Muscle of leg (tissue), 3 donors: ENCODE measurements at regions not wholly inside any gene's neighbourhood (a gene's known extent, or its start where the extent isn't known, plus 50 kb on each side); places are given as distances from the start of the nearest gene placed in this dataset.

ENCODE experiments used
- DNase-seq: peaks from one replicate; pipeline ENCODE4 v3.0.0; 2013
- H3K27ac ChIP-seq: one replicate; pipeline ENCODE4 v1.5.1; 2013; ENCODE audit warnings: mild to moderate bottlenecking, low read length, control low read depth
- H3K27me3 ChIP-seq: one replicate; pipeline ENCODE4 v1.6.1; 2013; ENCODE audit warnings: low read length; ENCODE audit not compliant: control insufficient read depth, insufficient read depth
- H3K36me3 ChIP-seq: one replicate; pipeline ENCODE4 v1.6.1; 2013; ENCODE audit warnings: low read length; ENCODE audit not compliant: control insufficient read depth, insufficient read depth
- H3K4me1 ChIP-seq: one replicate; pipeline ENCODE4 v1.6.1; 2013; ENCODE audit warnings: low read length; ENCODE audit not compliant: control insufficient read depth, insufficient read depth
- H3K4me3 ChIP-seq: one replicate; pipeline ENCODE4 v1.5.1; 2013; ENCODE audit warnings: low read length, control low read depth
- H3K9me3 ChIP-seq: replicated peaks from 2 replicates; pipeline ENCODE4 v1.6.1; 2013; ENCODE audit warnings: low read depth, low read length; ENCODE audit not compliant: control insufficient read depth
- WGBS: methylation state at CpG from one replicate; pipeline ENCODE4 v1.1.5; 2013; ENCODE audit warnings: missing lambda C conversion rate; ENCODE audit not compliant: insufficient coverage; 5-methylcytosine and 5-hydroxymethylcytosine counted together

DNA sequence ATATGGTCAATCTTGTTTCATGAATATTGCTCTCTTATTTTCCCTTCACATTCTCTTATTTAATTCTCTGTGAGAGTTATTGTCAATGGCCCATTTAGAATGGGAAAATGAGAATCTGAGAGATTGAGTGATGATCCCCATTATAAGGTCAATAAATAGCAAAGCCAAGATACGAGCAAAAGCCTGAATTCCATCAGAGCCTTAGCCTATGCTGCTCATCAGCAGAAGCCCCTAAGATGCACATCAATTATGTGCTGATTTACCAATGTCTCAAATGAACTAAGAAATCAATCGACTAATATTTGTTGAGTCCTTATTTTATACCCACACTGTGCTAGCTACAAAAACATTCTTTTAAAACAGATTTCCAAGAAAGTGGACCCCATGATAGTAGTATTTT is 330.8 kb upstream of the DDI1 start:
- 86% methylated on average over 1 of the region's 2 CpGs for WGBS
- Histone ChIP-seq H3K9me3 (no peaks in the 10 kb centered on the region), H3K27ac (no peak overlapping the region), H3K27me3 (no peaks in the 10 kb centered on the region), H3K36me3 (no peaks in the 10 kb centered on the region), H3K4me1 (no peaks in the 10 kb centered on the region), H3K4me3 (no peak overlapping the region)
- DNase-seq = no peak

- no CpG with 5 or more reads among the region's 2 CpGs for WGBS
- H3K4me3 ChIP-seq = no peak overlapping the region
- H3K36me3 ChIP-seq = no peaks in the 10 kb centered on the region
- H3K27me3 ChIP-seq = no peaks in the 10 kb centered on the region
- H3K4me1 ChIP-seq = no peaks in the 10 kb centered on the region
- H3K9me3 ChIP-seq = no peaks in the 10 kb centered on the region
- no peak overlapping the region for H3K27ac ChIP-seq
- no peak for DNase-seq
These were observed 327.1 kb upstream of the DDI1 start for GRCh38 chr11:103709371-103709770.

DNA sequence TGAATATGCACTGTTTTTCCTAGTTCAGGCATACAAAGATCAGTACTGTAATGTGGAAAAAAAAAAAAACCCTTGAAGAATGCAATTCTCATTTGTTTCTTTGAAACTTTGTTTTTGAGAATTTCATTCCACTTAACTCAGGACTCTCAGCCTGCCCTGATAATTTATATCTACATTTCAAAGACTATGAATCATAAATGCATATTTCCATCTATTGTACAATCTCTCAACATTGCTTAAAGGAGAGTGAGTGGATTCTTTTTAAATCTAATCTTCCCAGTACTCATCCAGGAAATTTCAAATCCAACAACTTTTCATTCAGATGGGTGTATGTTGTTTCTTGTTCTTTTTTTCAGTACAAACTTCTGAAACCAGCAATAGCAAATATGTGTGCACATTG is 322.2 kb upstream of the DDI1 start:
- no peak overlapping the region for H3K4me3 ChIP-seq
- peak; percentile 21 for DNase-seq
- H3K27me3 ChIP-seq = no peaks in the 10 kb centered on the region
- H3K27ac ChIP-seq = no peak overlapping the region
- H3K4me1 ChIP-seq = no peaks in the 10 kb centered on the region
- H3K9me3 ChIP-seq = peaks cover 2% of the 10 kb centered on the region
- no peaks in the 10 kb centered on the region for H3K36me3 ChIP-seq

- Histone ChIP-seq H3K36me3 (no peaks in the 10 kb centered on the region), H3K27me3 (no peaks in the 10 kb centered on the region), H3K4me3 (no peak overlapping the region), H3K9me3 (peaks cover 2% of the 10 kb centered on the region), H3K27ac (no peak overlapping the region), H3K4me1 (no peaks in the 10 kb centered on the region)
- 80% methylated on average over 2 of the region's 3 CpGs for WGBS
- DNase-seq = no peak
These were observed 320.1 kb upstream of the DDI1 start for GRCh38 chr11:103716363-103716762.

DNA sequence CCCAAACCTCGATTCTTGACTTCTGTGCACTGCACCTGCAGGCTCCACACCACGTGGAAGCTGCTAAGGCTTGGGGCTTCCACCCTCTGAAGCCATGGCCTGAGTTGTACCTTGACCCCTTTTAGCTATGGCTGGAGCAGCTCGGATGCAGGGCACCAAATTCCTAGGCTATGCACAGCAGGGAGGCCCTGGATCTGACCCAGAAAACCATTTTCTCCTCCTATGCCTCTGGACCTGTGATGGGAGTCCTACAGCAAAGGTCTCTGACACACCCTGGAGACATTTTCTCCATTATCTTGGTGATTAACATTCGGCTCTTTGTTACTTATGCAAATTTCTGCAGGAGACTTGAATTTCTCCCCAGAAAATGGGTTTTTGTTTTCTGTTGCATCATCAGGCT is 309.2 kb upstream of the DDI1 start:
- Histone ChIP-seq H3K4me3 (no peak overlapping the region), H3K27me3 (no peaks in the 10 kb centered on the region), H3K36me3 (no peaks in the 10 kb centered on the region), H3K27ac (no peak overlapping the region), H3K9me3 (peaks cover 4% of the 10 kb centered on the region), H3K4me1 (no peaks in the 10 kb centered on the region)
- DNase-seq = no peak
- 74% methylated on average over 4 of the region's 4 CpGs for WGBS

- Histone ChIP-seq H3K27ac (no peak overlapping the region), H3K4me1 (no peaks in the 10 kb centered on the region), H3K9me3 (peaks cover under 1% of the 10 kb centered on the region), H3K27me3 (no peaks in the 10 kb centered on the region), H3K4me3 (no peak overlapping the region), H3K36me3 (no peaks in the 10 kb centered on the region)
- no peak for DNase-seq
These were observed 306.8 kb upstream of the DDI1 start for GRCh38 chr11:103729617-103730016.

GRCh38 chr11:103730131-103730940 is 306.1 kb upstream of the DDI1 start:
- H3K4me1 ChIP-seq = no peaks in the 10 kb centered on the region
- DNase-seq = no peak
- no peak overlapping the region for H3K27ac ChIP-seq
- H3K4me3 ChIP-seq = no peak overlapping the region
- WGBS = 38% methylated on average over 1 of the region's 2 CpGs
- no peaks in the 10 kb centered on the region for H3K9me3 ChIP-seq
- H3K27me3 ChIP-seq = no peaks in the 10 kb centered on the region
- H3K36me3 ChIP-seq = no peaks in the 10 kb centered on the region

GRCh38 chr11:103731670-103732069 is 304.8 kb upstream of the DDI1 start:
- H3K4me1 ChIP-seq = no peaks in the 10 kb centered on the region
- no peaks in the 10 kb centered on the region for H3K9me3 ChIP-seq
- no peak overlapping the region for H3K27ac ChIP-seq
- H3K27me3 ChIP-seq = no peaks in the 10 kb centered on the region
- no peak for DNase-seq
- H3K4me3 ChIP-seq = no peak overlapping the region
- H3K36me3 ChIP-seq = no peaks in the 10 kb centered on the region
- WGBS = 100% methylated on average over 1 of the region's 2 CpGs

GRCh38 chr11:103733889-103734288 is 302.6 kb upstream of the DDI1 start:
- no peak overlapping the region for H3K4me3 ChIP-seq
- no peak overlapping the region for H3K27ac ChIP-seq
- H3K9me3 ChIP-seq = no peaks in the 10 kb centered on the region
- H3K4me1 ChIP-seq = no peaks in the 10 kb centered on the region
- no peak for DNase-seq
- H3K27me3 ChIP-seq = no peaks in the 10 kb centered on the region
- WGBS = no CpG with 5 or more reads among the region's 1 CpG
- H3K36me3 ChIP-seq = no peaks in the 10 kb centered on the region

- H3K27ac ChIP-seq = no peak overlapping the region
- WGBS = 40% methylated on average over 1 of the region's 4 CpGs
These were observed 300.9 kb upstream of the DDI1 start for GRCh38 chr11:103735497-103736032.

More at GRCh38 chr11:103735497-103736032, 300.9 kb upstream of the DDI1 start:
- no peak for DNase-seq
- Histone ChIP-seq H3K4me1 (no peaks in the 10 kb centered on the region), H3K9me3 (no peaks in the 10 kb centered on the region), H3K36me3 (no peaks in the 10 kb centered on the region), H3K4me3 (no peak overlapping the region), H3K27me3 (no peaks in the 10 kb centered on the region)
